SU-DHL-6 (cell line): ENCODE measurements at regions not wholly inside any gene's neighbourhood (a gene's known extent, or its start where the extent isn't known, plus 50 kb on each side); places are given as distances from the start of the nearest gene placed in this dataset.

ENCODE experiments used
- EZH2phosphoT487 ChIP-seq: fragments of 200-600 bp; sonication (generic), shearing (Covaris generic); conservative IDR thresholded peaks from 2 replicates; pipeline ENCODE4 v1.6.1; 2018; ENCODE audit warnings: mild to moderate bottlenecking, antibody characterized with exemption, low read length, moderate library complexity, mixed read lengths
- TF ChIP-seq, protein P1 (sequence below): fragments of 200-600 bp; sonication (generic); IDR thresholded peaks from one replicate; pipeline ENCODE4 v1.5.1; 2017; ENCODE audit warnings: antibody characterized with exemption, mild to moderate bottlenecking, low read length, moderate library complexity; ENCODE audit not compliant: insufficient read depth, poor library complexity, severe bottlenecking

DNA sequence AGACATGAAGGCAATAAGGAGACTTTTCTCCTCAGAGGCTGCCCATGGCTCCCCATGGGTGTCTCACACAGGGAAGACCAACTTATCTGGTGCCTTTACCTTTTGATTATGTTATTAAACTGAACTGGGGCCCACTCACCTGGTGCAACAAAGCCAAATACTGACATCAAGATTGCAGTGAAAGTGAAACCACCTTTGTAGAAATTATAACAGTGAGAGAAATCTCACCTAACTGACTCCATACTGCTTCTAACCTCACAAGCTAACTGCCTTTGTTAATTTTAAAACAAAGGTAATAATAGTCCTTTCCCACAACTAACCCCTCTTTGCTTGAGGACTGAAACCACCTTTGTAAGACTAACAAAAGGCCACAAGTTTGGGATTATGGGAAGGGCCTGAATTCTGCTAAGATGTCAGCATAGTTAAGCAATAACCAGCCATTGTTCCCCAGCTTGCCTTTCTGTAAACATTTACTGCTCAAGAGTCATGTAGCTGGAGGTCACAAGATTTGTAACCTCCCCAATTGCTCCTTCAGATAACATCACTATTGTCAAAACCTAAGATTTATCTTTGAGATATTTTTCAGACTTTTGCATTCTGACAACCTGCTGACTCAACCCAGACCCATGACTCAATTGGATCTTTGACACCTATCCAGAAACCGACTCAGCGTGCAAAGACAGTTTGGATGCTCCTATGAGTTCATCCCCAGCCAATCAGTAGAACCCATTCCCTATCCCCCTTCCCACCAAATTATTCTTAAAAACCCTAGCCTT, 420.3 kb upstream of the CFAP20DC start:
- TF ChIP-seq, protein P1, sequence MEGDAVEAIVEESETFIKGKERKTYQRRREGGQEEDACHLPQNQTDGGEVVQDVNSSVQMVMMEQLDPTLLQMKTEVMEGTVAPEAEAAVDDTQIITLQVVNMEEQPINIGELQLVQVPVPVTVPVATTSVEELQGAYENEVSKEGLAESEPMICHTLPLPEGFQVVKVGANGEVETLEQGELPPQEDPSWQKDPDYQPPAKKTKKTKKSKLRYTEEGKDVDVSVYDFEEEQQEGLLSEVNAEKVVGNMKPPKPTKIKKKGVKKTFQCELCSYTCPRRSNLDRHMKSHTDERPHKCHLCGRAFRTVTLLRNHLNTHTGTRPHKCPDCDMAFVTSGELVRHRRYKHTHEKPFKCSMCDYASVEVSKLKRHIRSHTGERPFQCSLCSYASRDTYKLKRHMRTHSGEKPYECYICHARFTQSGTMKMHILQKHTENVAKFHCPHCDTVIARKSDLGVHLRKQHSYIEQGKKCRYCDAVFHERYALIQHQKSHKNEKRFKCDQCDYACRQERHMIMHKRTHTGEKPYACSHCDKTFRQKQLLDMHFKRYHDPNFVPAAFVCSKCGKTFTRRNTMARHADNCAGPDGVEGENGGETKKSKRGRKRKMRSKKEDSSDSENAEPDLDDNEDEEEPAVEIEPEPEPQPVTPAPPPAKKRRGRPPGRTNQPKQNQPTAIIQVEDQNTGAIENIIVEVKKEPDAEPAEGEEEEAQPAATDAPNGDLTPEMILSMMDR: no peak
- no peak for TF ChIP-seq EZH2phosphoT487
